ENCODE measurements at regions not wholly inside any gene's neighbourhood (a gene's known extent, or its start where the extent isn't known, plus 50 kb on each side); places are given as distances from the start of the nearest gene placed in this dataset.

DNA sequence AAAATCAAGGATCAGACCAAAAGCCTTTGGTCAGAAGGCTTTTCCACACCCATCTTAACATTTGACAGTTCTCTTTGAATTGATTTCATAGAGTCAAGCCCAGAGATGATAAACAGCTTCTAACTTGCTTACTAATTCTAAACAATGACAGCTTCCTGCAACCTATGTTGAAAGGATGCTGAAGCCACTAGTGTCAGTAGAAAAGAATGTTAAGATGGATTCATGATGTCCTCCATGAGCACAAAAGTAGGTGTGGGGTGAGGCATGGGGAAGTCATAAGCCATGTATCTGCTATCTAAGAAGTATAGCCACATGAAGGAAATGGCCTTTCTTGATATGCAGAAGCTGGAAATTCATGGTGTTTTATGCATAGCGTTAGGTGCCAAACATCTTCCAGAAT is 269.3 kb downstream of the DHX15 start:
- TF ChIP-seq, protein P1, sequence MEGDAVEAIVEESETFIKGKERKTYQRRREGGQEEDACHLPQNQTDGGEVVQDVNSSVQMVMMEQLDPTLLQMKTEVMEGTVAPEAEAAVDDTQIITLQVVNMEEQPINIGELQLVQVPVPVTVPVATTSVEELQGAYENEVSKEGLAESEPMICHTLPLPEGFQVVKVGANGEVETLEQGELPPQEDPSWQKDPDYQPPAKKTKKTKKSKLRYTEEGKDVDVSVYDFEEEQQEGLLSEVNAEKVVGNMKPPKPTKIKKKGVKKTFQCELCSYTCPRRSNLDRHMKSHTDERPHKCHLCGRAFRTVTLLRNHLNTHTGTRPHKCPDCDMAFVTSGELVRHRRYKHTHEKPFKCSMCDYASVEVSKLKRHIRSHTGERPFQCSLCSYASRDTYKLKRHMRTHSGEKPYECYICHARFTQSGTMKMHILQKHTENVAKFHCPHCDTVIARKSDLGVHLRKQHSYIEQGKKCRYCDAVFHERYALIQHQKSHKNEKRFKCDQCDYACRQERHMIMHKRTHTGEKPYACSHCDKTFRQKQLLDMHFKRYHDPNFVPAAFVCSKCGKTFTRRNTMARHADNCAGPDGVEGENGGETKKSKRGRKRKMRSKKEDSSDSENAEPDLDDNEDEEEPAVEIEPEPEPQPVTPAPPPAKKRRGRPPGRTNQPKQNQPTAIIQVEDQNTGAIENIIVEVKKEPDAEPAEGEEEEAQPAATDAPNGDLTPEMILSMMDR (conservative IDR thresholded peaks at IDR 0.05): no peak
- no peak for TF ChIP-seq ZFX (IDR thresholded peaks at IDR 0.05)
